BJ (cell line): ENCODE measurements at regions not wholly inside any gene's neighbourhood (a gene's known extent, or its start where the extent isn't known, plus 50 kb on each side); places are given as distances from the start of the nearest gene placed in this dataset.

ENCODE experiments used
- CTCF ChIA-PET: fragments of 350-600 bp; formaldehyde crosslinking; extraction: SDS; loops from one replicate; lab custom pipeline; 2021; ENCODE audit warnings: antibody characterized with exemption, inconsistent platforms; lab: Yijun Ruan, JAX
- POLR2A ChIA-PET: fragments of 300-600 bp; sonication (Branson Sonifier 250); formaldehyde crosslinking; extraction: SDS; loops from one replicate; lab custom pipeline; 2021; ENCODE audit warnings: antibody characterized with exemption; lab: Charles Lee
- DNase-seq: peaks from one replicate; pipeline ENCODE4 v3.0.0-alpha.2; 2011; ENCODE audit warnings: low read depth
- H3K27me3 ChIP-seq: 2 replicates; pipeline ENCODE4 v1.6.0; 2011; ENCODE audit warnings: low read length; ENCODE audit not compliant: control insufficient read depth, insufficient read depth
- H3K36me3 ChIP-seq: 2 replicates; pipeline ENCODE4 v1.5.1; 2011; ENCODE audit warnings: low read length; ENCODE audit not compliant: control insufficient read depth, insufficient read depth
- H3K4me3 ChIP-seq: 2 replicates; pipeline ENCODE4 v1.5.1; 2011; ENCODE audit warnings: low read depth, mild to moderate bottlenecking, control low read depth, low read length
- CTCF ChIP-seq: IDR thresholded peaks from 2 replicates; pipeline ENCODE4 v1.5.1; 2011; ENCODE audit warnings: low read depth, mild to moderate bottlenecking, control low read depth, inconsistent platforms, low read length, moderate library complexity; ENCODE audit not compliant: insufficient read depth

DNA sequence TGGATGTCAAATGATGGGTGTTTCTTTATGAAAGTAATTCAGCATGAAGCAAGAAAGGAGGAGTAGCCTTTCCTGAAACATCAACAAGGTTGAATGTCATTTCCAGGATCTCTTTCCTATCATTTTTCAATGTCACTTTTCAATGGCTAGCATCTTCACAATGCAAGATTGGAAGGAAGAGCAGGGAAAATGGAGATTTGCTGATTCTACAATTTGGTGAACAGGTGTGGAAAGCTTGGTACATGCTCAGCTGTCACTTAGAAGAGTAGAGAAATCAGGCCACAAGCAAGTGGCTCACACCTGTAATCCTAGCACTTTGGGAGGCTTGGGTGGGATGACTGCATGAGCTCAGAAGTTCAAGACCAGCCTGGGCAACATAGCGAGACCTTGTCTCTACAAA lies 112.7 kb upstream of the FERMT1 start:
- TF ChIP-seq CTCF, result no peak
- ChIA-PET CTCF (interaction anchor here (0.6 kb wide), 1 partner anchor 25 kb away, joined by 5 read pairs; no protein-coding TSS in a partner anchor), POLR2A (no interaction called here)

GRCh38 chr20:6232436-6232835 lies 109.6 kb upstream of the FERMT1 start:
- no peak for DNase-seq
- no peak overlapping the region for H3K4me3 ChIP-seq
- CTCF ChIA-PET, result no interaction called here
- POLR2A ChIA-PET, result no interaction called here
- H3K27me3 ChIP-seq, result no peaks in the 10 kb centered on the region
- H3K36me3 ChIP-seq, result no peaks in the 10 kb centered on the region
- no peak for TF ChIP-seq CTCF

More for the DNA sequence above, 112.7 kb upstream of the FERMT1 start:
- Histone ChIP-seq H3K36me3 (no peaks in the 10 kb centered on the region), H3K27me3 (no peaks in the 10 kb centered on the region), H3K4me3 (no peak overlapping the region)
- DNase-seq, result no peak

DNA sequence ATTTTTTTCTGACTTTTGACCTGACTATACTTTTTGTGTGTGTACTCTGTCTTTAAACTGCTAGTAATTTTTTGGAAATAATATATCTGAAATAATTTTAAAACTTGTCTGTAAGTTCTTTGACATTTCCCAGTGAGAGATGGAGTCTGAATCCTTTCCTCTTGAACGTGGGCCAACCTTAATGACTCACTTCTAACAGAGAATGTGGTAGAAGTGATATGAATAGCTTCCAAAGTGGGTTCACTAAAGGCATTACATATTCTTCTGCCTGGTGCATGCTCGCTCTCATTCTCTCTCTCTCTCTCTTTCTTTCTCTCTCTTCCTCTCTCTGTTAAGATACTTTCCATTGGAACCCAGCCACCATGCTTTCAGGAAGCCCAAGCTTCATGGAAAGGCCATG lies 108.7 kb upstream of the FERMT1 start:
- CTCF ChIA-PET, result no interaction called here
- Histone ChIP-seq H3K27me3 (no peaks in the 10 kb centered on the region), H3K36me3 (no peaks in the 10 kb centered on the region), H3K4me3 (no peak overlapping the region)
- DNase-seq, result no peak
- POLR2A ChIA-PET, result no interaction called here
- TF ChIP-seq CTCF, result no peak

- H3K36me3 ChIP-seq, result no peaks in the 10 kb centered on the region
- no peak overlapping the region for H3K4me3 ChIP-seq
- no peak for TF ChIP-seq CTCF
- no peaks in the 10 kb centered on the region for H3K27me3 ChIP-seq
- ChIA-PET CTCF (no interaction called here), POLR2A (no interaction called here)
- DNase-seq, result no peak
These were observed 105.5 kb upstream of the FERMT1 start for GRCh38 chr20:6228302-6228843.

GRCh38 chr20:6213311-6213710 lies 90.5 kb upstream of the FERMT1 start:
- Histone ChIP-seq H3K36me3 (no peaks in the 10 kb centered on the region), H3K4me3 (no peak overlapping the region), H3K27me3 (no peaks in the 10 kb centered on the region)
- ChIA-PET CTCF (no interaction called here), POLR2A (no interaction called here)
- DNase-seq, result no peak
- TF ChIP-seq CTCF, result no peak
